ENCODE measurements at regions not wholly inside any gene's neighbourhood (a gene's known extent, or its start where the extent isn't known, plus 50 kb on each side); places are given as distances from the start of the nearest gene placed in this dataset.

- Histone ChIP-seq H2AFZ (ENCODE audit: control insufficient read depth, low read length) (no peak overlapping the region), H3K4me2 (ENCODE audit: control insufficient read depth, extremely low read depth, insufficient read depth, low read depth, low read length) (no peak overlapping the region), H3K9me3 (ENCODE audit: control insufficient read depth, low read depth, low read length) (no peaks in the 10 kb centered on the region), H3K4me3 (ENCODE audit: control insufficient read depth in 2 of 3, extremely low read depth in 1 of 3, insufficient read depth in 2 of 3, low read depth in 1 of 3, low read length in 3 of 3) (no peak overlapping the region), H3K9ac (ENCODE audit: control insufficient read depth, extremely low read depth, insufficient read depth, low read length) (no peak overlapping the region), H3K9me1 (ENCODE audit: control insufficient read depth, extremely low read depth, insufficient read depth, low read length) (no peaks in the 10 kb centered on the region), H4K20me1 (ENCODE audit: control insufficient read depth, extremely low read depth, insufficient read depth, low read length) (no peaks in the 10 kb centered on the region), H3K79me2 (ENCODE audit: control insufficient read depth, insufficient read depth, low read length) (no peaks in the 10 kb centered on the region), H3K27me3 (ENCODE audit: control insufficient read depth, extremely low read depth, insufficient read depth, low read length) (no peaks in the 10 kb centered on the region), H3K27ac (ENCODE audit: control insufficient read depth, insufficient read depth, low read length) (no peak overlapping the region), H3K36me3 (ENCODE audit: control insufficient read depth in 2 of 2, extremely low read depth in 1 of 2, insufficient read depth in 2 of 2, low read length in 2 of 2) (no peaks in the 10 kb centered on the region), H3K4me1 (ENCODE audit: control insufficient read depth, extremely low read depth, insufficient read depth, low read length) (no peaks in the 10 kb centered on the region)
- dilution Hi-C loops (cut with MboI; ENCODE audit: extremely low pct_ligation_motif_present, low sequenced_read_pairs), result no loop called here
- DNase-seq (ENCODE audit: low read depth, low spot score) (no peak), FAIRE-seq (no peak)
- TF ChIP-seq EZH2 (IDR thresholded peaks at IDR 0.05; ENCODE audit: low read length) (no peak), CTCF (optimal IDR thresholded peaks at IDR 0.05 in 1 of 3, IDR thresholded peaks at IDR 0.05 in 1 of 3, conservative IDR thresholded peaks at IDR 0.05 in 1 of 3; ENCODE audit: extremely low read depth in 1 of 3, insufficient read depth in 2 of 3, low read length in 3 of 3) (no peak)
Observed at GRCh38 chr5:44183753-44184152, 205.5 kb downstream of the FGF10 start.

DNA sequence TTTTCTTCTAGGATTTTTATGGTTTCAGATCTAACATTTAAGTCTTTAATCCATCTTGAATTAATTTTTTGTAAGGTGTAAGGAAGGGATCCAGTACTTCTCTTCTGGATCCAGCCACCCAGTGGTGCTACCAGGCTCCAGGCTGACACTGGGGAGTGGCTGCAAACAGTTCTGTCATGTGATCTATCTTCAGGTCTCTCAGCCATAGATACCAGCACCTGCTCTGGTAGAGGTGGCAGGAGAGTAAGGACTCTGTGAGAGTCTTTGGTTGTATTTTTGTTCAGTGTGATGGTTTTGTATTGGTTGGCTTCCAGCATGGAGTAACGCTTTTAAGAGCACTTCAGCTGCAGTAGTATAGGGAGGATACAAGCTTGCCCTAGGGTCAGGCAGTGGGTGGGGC is 205.9 kb downstream of the FGF10 start:
- H3K4me3 ChIP-seq (ENCODE audit: control insufficient read depth in 2 of 3, extremely low read depth in 1 of 3, insufficient read depth in 2 of 3, low read depth in 1 of 3, low read length in 3 of 3), result no peak overlapping the region
- no peaks in the 10 kb centered on the region for H3K79me2 ChIP-seq (ENCODE audit: control insufficient read depth, insufficient read depth, low read length)
- DNase-seq (ENCODE audit: low read depth, low spot score), result no peak
- H3K9ac ChIP-seq (ENCODE audit: control insufficient read depth, extremely low read depth, insufficient read depth, low read length), result no peak overlapping the region
- no peaks in the 10 kb centered on the region for H3K4me1 ChIP-seq (ENCODE audit: control insufficient read depth, extremely low read depth, insufficient read depth, low read length)
- H3K9me1 ChIP-seq (ENCODE audit: control insufficient read depth, extremely low read depth, insufficient read depth, low read length), result no peaks in the 10 kb centered on the region
- H3K9me3 ChIP-seq (ENCODE audit: control insufficient read depth, low read depth, low read length), result no peaks in the 10 kb centered on the region
- H4K20me1 ChIP-seq (ENCODE audit: control insufficient read depth, extremely low read depth, insufficient read depth, low read length), result no peaks in the 10 kb centered on the region
- no peaks in the 10 kb centered on the region for H3K27me3 ChIP-seq (ENCODE audit: control insufficient read depth, extremely low read depth, insufficient read depth, low read length)
- no peak overlapping the region for H2AFZ ChIP-seq (ENCODE audit: control insufficient read depth, low read length)
- H3K4me2 ChIP-seq (ENCODE audit: control insufficient read depth, extremely low read depth, insufficient read depth, low read depth, low read length), result no peak overlapping the region
- no peak for FAIRE-seq
- H3K27ac ChIP-seq (ENCODE audit: control insufficient read depth, insufficient read depth, low read length), result no peak overlapping the region
- dilution Hi-C loops (cut with MboI; ENCODE audit: extremely low pct_ligation_motif_present, low sequenced_read_pairs), result no loop called here
- H3K36me3 ChIP-seq (ENCODE audit: control insufficient read depth in 2 of 2, extremely low read depth in 1 of 2, insufficient read depth in 2 of 2, low read length in 2 of 2), result no peaks in the 10 kb centered on the region
- no peak for TF ChIP-seq CTCF (optimal IDR thresholded peaks at IDR 0.05 in 1 of 3, IDR thresholded peaks at IDR 0.05 in 1 of 3, conservative IDR thresholded peaks at IDR 0.05 in 1 of 3; ENCODE audit: extremely low read depth in 1 of 3, insufficient read depth in 2 of 3, low read length in 3 of 3)
- TF ChIP-seq EZH2 (IDR thresholded peaks at IDR 0.05; ENCODE audit: low read length), result no peak
